GM23338 (cell line): ENCODE measurements at regions not wholly inside any gene's neighbourhood (a gene's known extent, or its start where the extent isn't known, plus 50 kb on each side); places are given as distances from the start of the nearest gene placed in this dataset.

Experiments used
- REST ChIP-seq: IDR thresholded peaks from one replicate; pipeline ENCODE4 v1.6.1; 2018; ENCODE audit warnings: antibody characterized with exemption; ENCODE audit not compliant: unreplicated experiment
- TF ChIP-seq, protein P1 (sequence below), 2 experiments: fragments of 200-600 bp in 1 of 2; sonication (generic) in 1 of 2; conservative IDR thresholded peaks; 2 replicates each; pipeline versions ENCODE4 v1.5.1 to v1.6.1; 2016 to 2017; ENCODE audit warnings: antibody characterized with exemption in 2 of 2, low read depth in 2 of 2, mild to moderate bottlenecking in 2 of 2, moderate library complexity in 1 of 2

DNA sequence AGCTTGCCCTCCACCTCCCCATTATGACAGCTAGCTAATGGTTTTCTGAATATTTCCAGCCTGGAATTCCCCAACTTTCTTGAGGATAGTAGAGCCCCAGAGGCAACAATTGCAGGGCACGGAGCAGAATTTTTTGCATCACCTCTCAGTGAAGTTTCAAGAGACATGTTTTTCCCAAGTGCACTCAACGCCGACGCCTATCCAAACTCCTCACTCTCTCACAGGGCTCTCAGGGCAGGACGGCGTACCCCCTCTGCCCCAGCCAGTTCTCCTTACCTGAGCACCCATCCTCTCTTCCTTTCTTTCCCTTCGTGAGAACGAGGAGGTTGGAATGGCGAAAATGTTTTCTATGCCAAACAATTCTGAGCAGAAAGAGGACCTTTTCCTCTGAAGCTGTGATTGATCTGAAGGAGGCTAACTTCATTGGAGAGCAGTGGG, 83.1 kb upstream of the FOXQ1 start:
- TF ChIP-seq, protein P1, sequence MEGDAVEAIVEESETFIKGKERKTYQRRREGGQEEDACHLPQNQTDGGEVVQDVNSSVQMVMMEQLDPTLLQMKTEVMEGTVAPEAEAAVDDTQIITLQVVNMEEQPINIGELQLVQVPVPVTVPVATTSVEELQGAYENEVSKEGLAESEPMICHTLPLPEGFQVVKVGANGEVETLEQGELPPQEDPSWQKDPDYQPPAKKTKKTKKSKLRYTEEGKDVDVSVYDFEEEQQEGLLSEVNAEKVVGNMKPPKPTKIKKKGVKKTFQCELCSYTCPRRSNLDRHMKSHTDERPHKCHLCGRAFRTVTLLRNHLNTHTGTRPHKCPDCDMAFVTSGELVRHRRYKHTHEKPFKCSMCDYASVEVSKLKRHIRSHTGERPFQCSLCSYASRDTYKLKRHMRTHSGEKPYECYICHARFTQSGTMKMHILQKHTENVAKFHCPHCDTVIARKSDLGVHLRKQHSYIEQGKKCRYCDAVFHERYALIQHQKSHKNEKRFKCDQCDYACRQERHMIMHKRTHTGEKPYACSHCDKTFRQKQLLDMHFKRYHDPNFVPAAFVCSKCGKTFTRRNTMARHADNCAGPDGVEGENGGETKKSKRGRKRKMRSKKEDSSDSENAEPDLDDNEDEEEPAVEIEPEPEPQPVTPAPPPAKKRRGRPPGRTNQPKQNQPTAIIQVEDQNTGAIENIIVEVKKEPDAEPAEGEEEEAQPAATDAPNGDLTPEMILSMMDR (conservative IDR thresholded peaks at IDR 0.05; ENCODE audit: low read depth in 2 of 2): no peak
- no peak for TF ChIP-seq REST
